Neural cell (in vitro differentiated cells): ENCODE measurements at regions not wholly inside any gene's neighbourhood (a gene's known extent, or its start where the extent isn't known, plus 50 kb on each side); places are given as distances from the start of the nearest gene placed in this dataset.

Experiments used
- CTCF ChIP-seq: fragments of 450-650 bp; IDR thresholded peaks from 2 replicates; pipeline ENCODE4 v1.5.1; 2014; ENCODE audit warnings: antibody characterized with exemption, mild to moderate bottlenecking, moderate library complexity; ENCODE audit not compliant: poor library complexity, severe bottlenecking
- EZH2 ChIP-seq: fragments of 200-600, 300-800 bp; shearing (Covaris generic), sonication (generic); IDR thresholded peaks from 2 replicates; pipeline ENCODE4 v1.6.1; 2014; ENCODE audit warnings: antibody characterized with exemption, low read length, borderline replicate concordance, mild to moderate bottlenecking; ENCODE audit not compliant: insufficient read depth, poor library complexity, severe bottlenecking
- MXI1 ChIP-seq: fragments of 450-650 bp; conservative IDR thresholded peaks from 2 replicates; pipeline ENCODE4 v1.6.1; 2014; ENCODE audit warnings: antibody characterized with exemption, mild to moderate bottlenecking; ENCODE audit not compliant: poor library complexity, severe bottlenecking
- RAD21 ChIP-seq: fragments of 450-650 bp; conservative IDR thresholded peaks from 2 replicates; pipeline ENCODE4 v1.6.1; 2014; ENCODE audit warnings: antibody characterized with exemption, mild to moderate bottlenecking, moderate library complexity

- TF ChIP-seq CTCF, result no peak
- no peak for TF ChIP-seq EZH2
- TF ChIP-seq MXI1, result no peak
- no peak for TF ChIP-seq RAD21
Measured at GRCh38 chr9:29802454-29802853, 2229.2 kb upstream of the C9orf72 start.
